ENCODE measurements at regions not wholly inside any gene's neighbourhood (a gene's known extent, or its start where the extent isn't known, plus 50 kb on each side); places are given as distances from the start of the nearest gene placed in this dataset.

GRCh38 chr17:73802314-73802713 is 158.1 kb upstream of the SDK2 start:
- peaks cover 51% of the 10 kb centered on the region for H3K27me3 Mint-ChIP-seq
- H3K4me1 Mint-ChIP-seq, result no peaks in the 10 kb centered on the region
- POLR2A ChIA-PET, result no interaction called here
- no peaks in the 10 kb centered on the region for H4K20me1 ChIP-seq (ENCODE audit: control insufficient read depth, insufficient read depth, low read length, poor library complexity, severe bottlenecking)
- WGBS (ENCODE audit: insufficient coverage), result 79% methylated on average over 4 of the region's 4 CpGs
- H3K27me3 ChIP-seq (replicated peaks in 1 of 4; ENCODE audit: control extremely low read depth in 1 of 4, control insufficient read depth in 3 of 4, insufficient read depth in 4 of 4, low read length in 3 of 4), result peaks cover 0 to 18% (median 3%) of the 10 kb centered on the region in 4 experiments
- no peak for TF ChIP-seq EZH2 (IDR thresholded peaks at IDR 0.05; ENCODE audit: borderline replicate concordance, insufficient read depth, low read depth, low read length, poor library complexity, severe bottlenecking)
- no peak for TF ChIP-seq CTCF (IDR thresholded peaks at IDR 0.05)
- H3K79me2 ChIP-seq (ENCODE audit: control insufficient read depth, insufficient read depth, low read length), result no peaks in the 10 kb centered on the region
- CTCF ChIA-PET, result no interaction called here
- no peak overlapping the region for H2AFZ ChIP-seq (ENCODE audit: insufficient read depth, low read depth, low read length, poor library complexity, severe bottlenecking)
- no peaks in the 10 kb centered on the region for H3K36me3 ChIP-seq (replicated peaks in 1 of 2; ENCODE audit: control extremely low read depth in 1 of 2, control insufficient read depth in 1 of 2, extremely low read depth in 1 of 2, insufficient read depth in 2 of 2, low read length in 1 of 2)
- no peak for ATAC-seq (ENCODE audit: low read depth)
- peaks cover 4% of the 10 kb centered on the region for H3K9me3 Mint-ChIP-seq (ENCODE audit: insufficient read depth)
- H3K4me1 ChIP-seq (ENCODE audit: control insufficient read depth in 2 of 2, insufficient read depth in 2 of 2, low read length in 2 of 2), result no peaks in the 10 kb centered on the region
- no peak overlapping the region for H3K4me3 ChIP-seq (ENCODE audit: control extremely low read depth in 1 of 5, extremely low read depth in 1 of 5, insufficient read depth in 1 of 5, low read depth in 2 of 5, low read length in 4 of 5)
- intact Hi-C loops (cut with micrococcal nuclease), result no loop called here
- H3K27ac ChIP-seq (ENCODE audit: low read length in 2 of 2), result no peak overlapping the region
- H3K27ac Mint-ChIP-seq, result no peak overlapping the region
- no peak overlapping the region for H3K9ac ChIP-seq (ENCODE audit: low read length)
- no peak overlapping the region for H3K4me3 Mint-ChIP-seq
- DNase-seq, result no peak
- peaks cover 0 to 15% (median 7%) of the 10 kb centered on the region in 3 donors for H3K9me3 ChIP-seq (ENCODE audit: control extremely low read depth in 1 of 3, control insufficient read depth in 2 of 3, insufficient read depth in 1 of 3, low read length in 2 of 3)
- no peak overlapping the region for H3K4me2 ChIP-seq (replicated peaks; ENCODE audit: low read depth, low read length, poor library complexity, severe bottlenecking)

DNA sequence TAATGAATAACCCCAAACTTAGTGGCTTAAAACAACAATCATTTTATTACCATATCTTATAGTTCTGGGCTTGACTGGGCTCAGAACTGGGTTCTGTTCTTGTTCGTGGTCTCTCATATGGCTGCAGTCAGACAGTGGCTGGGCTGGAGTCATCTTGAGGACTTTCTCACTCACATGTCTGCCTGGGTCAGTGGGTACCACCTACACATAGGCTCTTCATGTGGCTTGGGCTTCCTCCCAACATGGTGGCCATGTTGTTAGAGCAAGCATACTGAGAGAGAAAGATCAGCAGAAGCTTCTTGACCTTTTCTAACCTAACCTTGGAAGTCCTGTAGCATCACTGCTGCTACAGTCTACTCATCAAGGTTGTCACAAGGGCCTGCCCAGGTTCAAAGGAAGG is 158.6 kb upstream of the SDK2 start:
- Mint-ChIP-seq H3K4me1 (no peaks in the 10 kb centered on the region), H3K27ac (no peak overlapping the region), H3K4me3 (no peak overlapping the region), H3K9me3 (ENCODE audit: insufficient read depth) (peaks cover 4% of the 10 kb centered on the region), H3K27me3 (peaks cover 51% of the 10 kb centered on the region)
- H4K20me1 ChIP-seq (ENCODE audit: control insufficient read depth, insufficient read depth, low read length, poor library complexity, severe bottlenecking), result no peaks in the 10 kb centered on the region
- no peak for ATAC-seq (ENCODE audit: low read depth)
- H2AFZ ChIP-seq (ENCODE audit: insufficient read depth, low read depth, low read length, poor library complexity, severe bottlenecking), result no peak overlapping the region
- intact Hi-C loops (cut with micrococcal nuclease), result no loop called here
- POLR2A ChIA-PET, result no interaction called here
- CTCF ChIA-PET, result no interaction called here
- H3K4me1 ChIP-seq (ENCODE audit: control insufficient read depth in 2 of 2, insufficient read depth in 2 of 2, low read length in 2 of 2), result no peaks in the 10 kb centered on the region
- H3K4me2 ChIP-seq (replicated peaks; ENCODE audit: low read depth, low read length, poor library complexity, severe bottlenecking), result no peak overlapping the region
- H3K36me3 ChIP-seq (replicated peaks in 1 of 2; ENCODE audit: control extremely low read depth in 1 of 2, control insufficient read depth in 1 of 2, extremely low read depth in 1 of 2, insufficient read depth in 2 of 2, low read length in 1 of 2), result no peaks in the 10 kb centered on the region
- DNase-seq, result no peak
- TF ChIP-seq EZH2 (IDR thresholded peaks at IDR 0.05; ENCODE audit: borderline replicate concordance, insufficient read depth, low read depth, low read length, poor library complexity, severe bottlenecking), result no peak
- TF ChIP-seq CTCF (IDR thresholded peaks at IDR 0.05), result no peak
- H3K27me3 ChIP-seq (replicated peaks in 1 of 4; ENCODE audit: control extremely low read depth in 1 of 4, control insufficient read depth in 3 of 4, insufficient read depth in 4 of 4, low read length in 3 of 4), result peaks cover 0 to 18% (median 3%) of the 10 kb centered on the region in 4 experiments
- no peaks in the 10 kb centered on the region for H3K79me2 ChIP-seq (ENCODE audit: control insufficient read depth, insufficient read depth, low read length)
- 80% methylated on average over 1 of the region's 1 CpG for whole genome bisulfite sequencing (ENCODE audit: insufficient coverage)
- no peak overlapping the region for H3K4me3 ChIP-seq (ENCODE audit: control extremely low read depth in 1 of 5, extremely low read depth in 1 of 5, insufficient read depth in 1 of 5, low read depth in 2 of 5, low read length in 4 of 5)
- H3K27ac ChIP-seq (ENCODE audit: low read length in 2 of 2), result no peak overlapping the region
- no peak overlapping the region for H3K9ac ChIP-seq (ENCODE audit: low read length)
- H3K9me3 ChIP-seq (ENCODE audit: control extremely low read depth in 1 of 3, control insufficient read depth in 2 of 3, insufficient read depth in 1 of 3, low read length in 2 of 3), result peaks cover 0 to 15% (median 7%) of the 10 kb centered on the region in 3 donors

Data from B cell (primary cell).